ENCODE measurements at regions not wholly inside any gene's neighbourhood (a gene's known extent, or its start where the extent isn't known, plus 50 kb on each side); places are given as distances from the start of the nearest gene placed in this dataset.

- TF ChIP-seq ZNF114 (CRISPR knock-in tag; IDR thresholded peaks at IDR 0.05) (no peak), JUNB (IDR thresholded peaks at IDR 0.05; ENCODE audit: unreplicated experiment) (no peak), ETS1 (IDR thresholded peaks at IDR 0.05) (no peak)
Measured at GRCh38 chr5:1965925-1966324, 83.2 kb upstream of the IRX4 start (continued).

- no peaks in the 10 kb centered on the region for H3K36me3 Mint-ChIP-seq (ENCODE audit: low read depth)
- Histone ChIP-seq H3K27me3 (ENCODE audit: insufficient read depth) (no peaks in the 10 kb centered on the region), H3K4me1 (ENCODE audit: insufficient read depth) (peaks cover 9% of the 10 kb centered on the region), H3K9me2 (ENCODE audit: insufficient read depth) (peaks cover 5% of the 10 kb centered on the region; the same call in 1 of the 2 replicates), H2AFZ (no peak overlapping the region), H3K4me2 (no peak overlapping the region), H3K27ac (ENCODE audit: low read depth) (no peak overlapping the region), H3F3A (replicated peaks; ENCODE audit: low read depth) (no peaks in the 10 kb centered on the region), H3K36me3 (ENCODE audit: insufficient read depth) (no peaks in the 10 kb centered on the region), H4K20me1 (replicated peaks; ENCODE audit: insufficient read depth) (no peaks in the 10 kb centered on the region), H3K4me3 (no peak overlapping the region), H3K79me2 (replicated peaks; ENCODE audit: insufficient read depth) (no peaks in the 10 kb centered on the region)
- H3K27me3 Mint-ChIP-seq (ENCODE audit: insufficient read depth, low read depth, poor library complexity): no peaks in the 10 kb centered on the region
- no peaks in the 10 kb centered on the region for H3K9me3 Mint-ChIP-seq
- H3K4me1 Mint-ChIP-seq: peaks cover 24% of the 10 kb centered on the region
- no peak overlapping the region for H3K27ac Mint-ChIP-seq
- ATAC-seq (no peak), DNase-seq (ENCODE audit: low spot score) (no peak)
- TF ChIP-seq CTCF (conservative IDR thresholded peaks at IDR 0.05; ENCODE audit: low read depth in 2 of 2) (no peak), ZNF114 (CRISPR knock-in tag; IDR thresholded peaks at IDR 0.05) (no peak), STAT1 (IDR thresholded peaks at IDR 0.05; ENCODE audit: unreplicated experiment) (no peak), ZNF331 (CRISPR knock-in tag; IDR thresholded peaks at IDR 0.05; ENCODE audit: low read depth) (no peak)
- no peak overlapping the region for H3K4me3 Mint-ChIP-seq
Measured at GRCh38 chr5:1963941-1964451, 81.3 kb upstream of the IRX4 start.

- no peaks in the 10 kb centered on the region for H3F3A ChIP-seq (replicated peaks; ENCODE audit: low read depth)
- H2AFZ ChIP-seq: no peak overlapping the region
- DNase-seq (ENCODE audit: low spot score): no peak
- H3K4me2 ChIP-seq: no peak overlapping the region
- Mint-ChIP-seq H3K27me3 (ENCODE audit: insufficient read depth, low read depth, poor library complexity) (no peaks in the 10 kb centered on the region), H3K27ac (no peak overlapping the region), H3K9me3 (no peaks in the 10 kb centered on the region), H3K4me1 (peaks cover 24% of the 10 kb centered on the region), H3K36me3 (ENCODE audit: low read depth) (no peaks in the 10 kb centered on the region), H3K4me3 (no peak overlapping the region)
- no peak overlapping the region for H3K4me3 ChIP-seq
- H3K9me2 ChIP-seq (ENCODE audit: insufficient read depth): peaks cover 5% of the 10 kb centered on the region; the same call in 1 of the 2 replicates
- no peaks in the 10 kb centered on the region for H3K27me3 ChIP-seq (ENCODE audit: insufficient read depth)
- peaks cover 9% of the 10 kb centered on the region for H3K4me1 ChIP-seq (ENCODE audit: insufficient read depth)
- H3K36me3 ChIP-seq (ENCODE audit: insufficient read depth): no peaks in the 10 kb centered on the region
- H3K27ac ChIP-seq (ENCODE audit: low read depth): no peak overlapping the region
- ATAC-seq: no peak
- H4K20me1 ChIP-seq (replicated peaks; ENCODE audit: insufficient read depth): no peaks in the 10 kb centered on the region
- no peaks in the 10 kb centered on the region for H3K79me2 ChIP-seq (replicated peaks; ENCODE audit: insufficient read depth)
- TF ChIP-seq CREB1 (CRISPR knock-in tag; IDR thresholded peaks at IDR 0.05; ENCODE audit: low read depth) (no peak), ZNF114 (CRISPR knock-in tag; IDR thresholded peaks at IDR 0.05) (no peak), CTCF (conservative IDR thresholded peaks at IDR 0.05; ENCODE audit: low read depth in 2 of 2) (no peak), EZH2 (IDR thresholded peaks at IDR 0.05; ENCODE audit: low read depth, unreplicated experiment) (no peak), NANOG (IDR thresholded peaks at IDR 0.05; ENCODE audit: borderline replicate concordance) (no peak), EZH2phosphoT487 (IDR thresholded peaks at IDR 0.05; ENCODE audit: unreplicated experiment) (no peak)
Measured at GRCh38 chr5:1963358-1963757, 80.6 kb upstream of the IRX4 start.

All from GM23338 (cell line).